Activated B cell treated with CpG ODN at 0.5 μM for 24 hours (primary cell): ENCODE measurements at regions not wholly inside any gene's neighbourhood (a gene's known extent, or its start where the extent isn't known, plus 50 kb on each side); places are given as distances from the start of the nearest gene placed in this dataset.

Experiments used
- ATAC-seq: fragments of 200-7000 bp; cut with Tn5 transposase; one replicate; pipeline ENCODE4 v1.10.0; 2021; ENCODE audit warnings: low read depth, mild to moderate bottlenecking, moderate library complexity
- CTCF ChIA-PET: fragments of 350-600 bp; sonication (Branson Sonifier 250); formaldehyde crosslinking; loops from one replicate; lab custom pipeline; 2021; ENCODE audit warnings: antibody characterized with exemption; lab: Charles Lee
- POLR2A ChIA-PET: fragments of 350-600 bp; sonication (Branson Sonifier 250); formaldehyde crosslinking; loops from one replicate; lab custom pipeline; 2021; ENCODE audit warnings: antibody characterized with exemption; lab: Charles Lee
- DNase-seq: peaks from one replicate; pipeline ENCODE4 v3.0.0; 2022
- H3K27ac Mint-ChIP-seq: one replicate; pipeline ENCODE4 v1.8.0; 2020; ENCODE audit warnings: mixed read lengths
- H3K27me3 Mint-ChIP-seq: one replicate; pipeline ENCODE4 v1.8.0; 2021; ENCODE audit warnings: mixed read lengths
- H3K36me3 Mint-ChIP-seq: one replicate; pipeline ENCODE4 v1.8.0; 2021; ENCODE audit warnings: low read depth, mixed read lengths
- H3K4me1 Mint-ChIP-seq: one replicate; pipeline ENCODE4 v1.8.0; 2021; ENCODE audit warnings: mixed read lengths
- H3K4me3 Mint-ChIP-seq: one replicate; pipeline ENCODE4 v1.8.0; 2020; ENCODE audit warnings: mild to moderate bottlenecking, mixed read lengths
- H3K9me3 Mint-ChIP-seq: one replicate; pipeline ENCODE4 v1.8.0; 2020; ENCODE audit warnings: mixed read lengths
- CTCF ChIP-seq: fragments of 200-600 bp; IDR thresholded peaks from one replicate; pipeline ENCODE4 v1.8.0; 2022; ENCODE audit warnings: antibody characterized with exemption, mild to moderate bottlenecking
- intact Hi-C: fragments of 100-400 bp; cut with micrococcal nuclease; formaldehyde crosslinking; loops from one replicate; pipeline ENCODE4 v1.15.1; 2024

DNA sequence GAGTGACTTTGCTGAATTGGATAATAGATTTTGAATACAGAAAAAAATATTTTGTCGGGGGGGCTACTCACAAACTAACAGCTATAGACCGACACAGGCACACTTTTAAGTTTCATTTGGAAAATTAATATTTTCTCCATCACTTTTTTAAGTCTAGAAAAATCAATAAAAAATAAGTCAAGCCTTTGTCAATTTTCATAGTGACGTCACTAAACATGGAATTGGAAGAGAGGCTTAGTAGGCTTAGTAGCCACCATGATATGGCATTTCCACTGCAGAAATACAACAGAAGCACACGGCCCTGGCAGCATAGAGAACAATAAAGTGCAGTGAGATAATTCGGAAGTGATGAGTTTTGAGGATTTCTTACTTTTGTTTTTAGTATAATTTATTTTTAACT lies 357.2 kb downstream of the RPS24 start:
- no peak overlapping the region for H3K27ac Mint-ChIP-seq
- no peaks in the 10 kb centered on the region for H3K9me3 Mint-ChIP-seq
- no peak for DNase-seq
- ChIA-PET POLR2A (no interaction called here), CTCF (no interaction called here)
- no peak for TF ChIP-seq CTCF
- H3K36me3 Mint-ChIP-seq, result no peaks in the 10 kb centered on the region
- intact Hi-C loops, result no loop called here
- peaks cover 14% of the 10 kb centered on the region for H3K27me3 Mint-ChIP-seq
- no peak overlapping the region for H3K4me3 Mint-ChIP-seq
- ATAC-seq, result no peak
- no peaks in the 10 kb centered on the region for H3K4me1 Mint-ChIP-seq

- TF ChIP-seq CTCF, result no peak
- intact Hi-C loops, result no loop called here
- Mint-ChIP-seq H3K4me1 (no peaks in the 10 kb centered on the region), H3K4me3 (no peak overlapping the region), H3K36me3 (no peaks in the 10 kb centered on the region), H3K27me3 (peaks cover 12% of the 10 kb centered on the region), H3K9me3 (no peaks in the 10 kb centered on the region), H3K27ac (no peak overlapping the region)
- POLR2A ChIA-PET, result no interaction called here
- ATAC-seq (no peak), DNase-seq (no peak)
- CTCF ChIA-PET, result no interaction called here
These were observed 357.9 kb downstream of the RPS24 start for GRCh38 chr10:78391585-78391984.

DNA sequence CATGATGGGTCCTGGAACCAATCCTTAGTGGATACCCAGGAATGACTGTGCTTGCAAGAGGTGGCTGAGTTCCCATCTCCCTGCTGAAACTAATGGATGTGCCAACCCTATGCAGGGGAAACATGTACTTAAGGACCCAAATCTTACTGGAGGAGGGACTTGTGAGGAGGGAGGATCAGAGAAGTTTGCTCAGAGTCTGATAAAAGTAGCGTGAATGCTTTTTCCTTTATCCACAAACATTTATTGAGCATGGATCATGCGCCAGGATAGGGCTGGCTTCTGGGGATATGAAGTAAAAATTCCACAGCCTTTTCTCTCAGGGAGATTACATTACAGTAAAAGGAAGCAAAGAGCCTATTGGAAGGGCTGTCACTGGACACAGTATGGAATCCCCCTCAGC lies 358.5 kb downstream of the RPS24 start:
- Mint-ChIP-seq H3K9me3 (no peaks in the 10 kb centered on the region), H3K36me3 (no peaks in the 10 kb centered on the region), H3K4me1 (no peaks in the 10 kb centered on the region), H3K27me3 (peaks cover 14% of the 10 kb centered on the region), H3K27ac (no peak overlapping the region), H3K4me3 (no peak overlapping the region)
- DNase-seq, result no peak
- ChIA-PET CTCF (no interaction called here), POLR2A (no interaction called here)
- intact Hi-C loops, result no loop called here
- no peak for ATAC-seq
- TF ChIP-seq CTCF, result no peak

DNA sequence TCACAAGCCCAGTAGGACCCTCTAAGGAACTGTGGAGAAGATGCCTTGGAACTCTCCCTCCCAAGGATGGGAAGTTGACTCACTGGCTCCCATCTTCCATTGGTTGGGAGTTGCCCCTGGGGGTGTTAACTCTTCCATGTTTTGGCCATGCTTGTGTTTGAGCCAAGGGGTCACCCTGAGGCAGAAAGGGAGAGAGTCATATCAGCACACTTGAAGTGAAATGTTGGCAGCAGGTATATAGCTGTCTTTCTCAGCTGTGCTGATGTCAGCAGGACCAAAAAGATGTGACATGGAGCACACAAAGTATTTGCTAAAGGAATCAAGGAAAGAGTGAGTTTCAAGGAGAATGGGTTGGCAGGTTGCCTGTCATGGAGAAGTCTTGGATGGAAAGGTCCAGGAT lies 359.4 kb downstream of the RPS24 start:
- H3K9me3 Mint-ChIP-seq, result no peaks in the 10 kb centered on the region
- intact Hi-C loops, result no loop called here
- DNase-seq, result no peak
- POLR2A ChIA-PET, result no interaction called here
- no peak for TF ChIP-seq CTCF
- H3K4me3 Mint-ChIP-seq, result no peak overlapping the region
- H3K27ac Mint-ChIP-seq, result no peak overlapping the region
- H3K36me3 Mint-ChIP-seq, result no peaks in the 10 kb centered on the region
- H3K4me1 Mint-ChIP-seq, result no peaks in the 10 kb centered on the region
- ATAC-seq, result no peak
- CTCF ChIA-PET, result no interaction called here
- peaks cover 9% of the 10 kb centered on the region for H3K27me3 Mint-ChIP-seq

GRCh38 chr10:78394047-78394446 lies 360.4 kb downstream of the RPS24 start:
- ChIA-PET CTCF (no interaction called here), POLR2A (no interaction called here)
- DNase-seq (no peak), ATAC-seq (no peak)
- no peak overlapping the region for H3K4me3 Mint-ChIP-seq
- intact Hi-C loops, result no loop called here
- H3K27ac Mint-ChIP-seq, result no peak overlapping the region
- H3K36me3 Mint-ChIP-seq, result no peaks in the 10 kb centered on the region
- no peak for TF ChIP-seq CTCF
- peaks cover 6% of the 10 kb centered on the region for H3K27me3 Mint-ChIP-seq
- H3K4me1 Mint-ChIP-seq, result no peaks in the 10 kb centered on the region
- H3K9me3 Mint-ChIP-seq, result no peaks in the 10 kb centered on the region
